Activated CD8-positive, alpha-beta memory T cell treated with anti-CD3 and anti-CD28 coated beads, Interleukin-2, amount 50 U/mL, for 24 hours (primary cell): ENCODE measurements at regions not wholly inside any gene's neighbourhood (a gene's known extent, or its start where the extent isn't known, plus 50 kb on each side); places are given as distances from the start of the nearest gene placed in this dataset.

Experiments used
- DNase-seq: peaks from one replicate; pipeline ENCODE4 v3.0.0-alpha.2; 2020; ENCODE audit errors: extremely low read depth

DNA sequence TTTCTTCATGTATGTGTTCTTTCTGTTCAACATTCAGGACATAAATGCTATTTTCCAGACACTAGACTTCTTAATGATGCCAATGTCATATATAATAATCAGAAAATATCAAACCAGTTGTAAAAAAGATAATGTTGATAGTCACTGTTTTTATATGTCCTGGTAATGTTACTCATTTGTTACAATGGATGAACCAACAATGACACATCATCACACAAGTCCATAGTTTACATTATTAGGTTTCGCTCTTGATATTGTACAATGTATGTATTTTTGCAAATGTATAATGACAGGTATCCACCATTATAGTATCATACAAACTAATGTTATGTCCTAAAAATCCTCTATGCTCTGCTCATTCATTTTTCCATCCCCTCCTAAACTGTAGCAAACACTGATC is 243.8 kb upstream of the CDIN1 start:
- no peak for DNase-seq

DNA sequence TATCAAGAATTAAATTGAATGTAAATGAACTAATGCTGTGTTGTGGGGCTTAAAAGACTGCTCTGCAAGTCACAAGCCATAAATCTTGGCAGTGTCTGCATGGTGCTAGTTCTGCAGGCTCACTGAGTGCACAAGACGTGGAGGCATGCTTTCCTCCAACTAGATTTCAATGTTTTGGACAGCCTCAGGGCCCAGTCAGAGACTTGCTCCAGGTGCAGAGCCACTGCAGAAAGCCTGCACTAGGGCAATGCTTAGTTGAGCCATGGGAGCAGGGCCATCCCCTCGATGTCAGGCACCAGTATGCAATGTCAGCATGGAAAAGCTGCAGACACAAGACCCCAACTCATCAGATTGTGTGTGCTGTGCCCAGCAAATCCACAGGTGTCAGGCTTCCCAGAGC is 234.5 kb upstream of the CDIN1 start:
- DNase-seq, result no peak

DNA sequence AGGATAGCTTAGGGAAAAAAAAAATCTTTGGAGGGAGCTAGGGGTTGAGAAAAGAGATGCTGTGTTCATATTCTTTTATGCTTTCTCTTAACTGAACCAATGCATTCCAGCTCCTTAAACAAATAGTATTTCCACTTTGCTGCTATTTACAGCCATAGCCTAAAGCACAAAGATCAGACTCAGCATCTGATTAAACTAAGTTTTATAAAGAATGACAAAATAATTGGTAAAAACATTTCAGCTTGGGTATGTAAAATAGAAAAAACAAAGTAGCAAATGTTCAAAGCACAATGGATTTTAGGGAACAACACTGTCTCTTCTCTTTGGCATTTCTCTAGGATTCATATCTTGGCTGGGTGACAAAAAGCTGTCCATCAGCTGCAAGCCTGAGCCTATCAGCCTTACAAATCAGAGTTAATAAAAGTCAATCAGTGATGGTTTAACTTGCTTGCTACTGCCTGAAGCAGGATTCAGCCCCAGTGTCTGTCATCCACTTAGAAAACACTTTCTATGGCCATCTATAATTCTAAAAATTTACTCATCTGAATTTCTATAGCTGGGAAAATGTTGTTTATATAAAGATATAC is 232.1 kb upstream of the CDIN1 start:
- no peak for DNase-seq

DNA sequence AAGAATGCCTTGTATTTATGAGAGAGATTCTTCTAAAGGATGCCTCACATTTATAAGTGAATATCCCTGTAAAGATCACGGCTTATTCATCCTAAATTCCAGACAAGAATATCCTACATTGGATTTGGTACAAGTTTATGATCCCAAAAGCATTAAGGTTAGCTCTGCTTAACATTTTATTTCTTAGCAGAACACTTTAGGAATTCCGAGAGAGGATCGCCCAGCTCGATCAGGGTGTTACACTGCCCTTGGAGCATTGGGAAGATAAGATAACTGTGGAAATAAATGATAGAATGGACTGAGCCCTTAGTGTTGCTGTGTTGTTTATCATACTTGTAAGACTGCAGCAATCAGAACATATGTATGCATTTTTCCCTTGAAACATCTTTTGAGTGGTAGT is 223.0 kb upstream of the CDIN1 start:
- no peak for DNase-seq

DNA sequence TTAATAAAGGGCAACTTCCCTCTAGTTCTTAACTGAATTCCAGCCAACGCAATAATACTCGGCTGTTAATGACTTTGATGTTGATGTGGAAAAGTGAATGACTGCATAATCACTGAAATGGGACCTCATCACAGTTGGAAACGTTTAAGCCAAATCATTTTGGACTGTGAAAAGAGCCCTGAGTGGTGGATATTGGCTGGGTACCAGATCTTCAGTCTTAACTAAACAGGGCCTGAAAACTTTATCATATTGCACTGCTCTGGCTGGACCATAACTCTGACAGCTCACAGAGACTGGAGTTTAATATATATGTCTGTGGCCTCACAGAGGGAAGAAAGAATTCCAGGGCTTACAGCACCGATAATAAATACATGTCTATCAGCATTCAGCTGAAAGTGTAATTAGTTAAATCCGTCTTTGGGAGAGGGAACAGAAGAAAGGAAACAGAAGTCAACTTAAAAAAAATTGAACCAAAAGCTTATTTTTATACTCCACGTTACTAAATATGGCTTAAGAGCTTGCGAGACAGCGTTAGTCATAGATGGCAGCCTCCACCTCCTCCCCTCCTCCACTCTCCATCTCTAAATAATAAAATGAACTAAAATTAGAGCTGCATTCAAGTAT is 222.3 kb upstream of the CDIN1 start:
- DNase-seq, result no peak

DNA sequence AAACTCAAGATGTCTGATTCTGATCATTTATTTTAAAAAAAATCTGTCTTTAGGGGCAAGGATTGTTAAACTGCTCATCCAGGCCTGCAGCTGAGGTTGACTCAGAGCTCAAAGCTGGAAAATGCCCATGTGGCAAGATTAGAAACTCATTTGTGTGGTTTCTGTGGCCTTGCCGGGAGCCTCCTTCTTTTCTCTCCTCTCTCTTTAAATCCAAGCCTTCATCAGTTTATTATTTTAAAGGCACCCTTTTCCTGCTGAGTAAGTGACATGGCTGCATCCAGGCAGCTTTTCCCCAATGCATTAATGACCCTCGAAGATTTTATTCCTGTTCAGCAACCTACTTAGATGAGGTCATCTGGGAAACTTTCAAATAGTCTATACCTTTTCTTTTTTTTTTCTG is 221.3 kb upstream of the CDIN1 start:
- DNase-seq, result no peak

DNA sequence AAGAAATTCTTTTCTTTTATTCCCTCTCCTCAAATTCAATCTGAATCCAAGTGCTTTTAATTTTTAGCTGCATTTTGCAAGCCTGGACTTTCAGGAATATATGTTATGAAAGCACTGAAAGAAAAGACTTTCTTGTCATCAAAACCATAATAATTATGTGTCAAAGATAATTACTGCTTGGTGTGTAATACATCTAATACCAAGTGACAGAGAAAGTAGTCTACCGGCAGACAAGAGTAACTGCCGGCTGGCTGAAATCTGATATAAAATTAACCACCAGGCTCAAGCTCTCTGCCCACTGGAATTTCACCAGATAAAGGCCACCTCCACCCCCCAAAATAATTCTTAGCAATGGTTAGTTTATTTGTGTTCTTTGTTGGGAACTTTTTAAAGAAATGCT is 220.9 kb upstream of the CDIN1 start:
- no peak for DNase-seq

DNA sequence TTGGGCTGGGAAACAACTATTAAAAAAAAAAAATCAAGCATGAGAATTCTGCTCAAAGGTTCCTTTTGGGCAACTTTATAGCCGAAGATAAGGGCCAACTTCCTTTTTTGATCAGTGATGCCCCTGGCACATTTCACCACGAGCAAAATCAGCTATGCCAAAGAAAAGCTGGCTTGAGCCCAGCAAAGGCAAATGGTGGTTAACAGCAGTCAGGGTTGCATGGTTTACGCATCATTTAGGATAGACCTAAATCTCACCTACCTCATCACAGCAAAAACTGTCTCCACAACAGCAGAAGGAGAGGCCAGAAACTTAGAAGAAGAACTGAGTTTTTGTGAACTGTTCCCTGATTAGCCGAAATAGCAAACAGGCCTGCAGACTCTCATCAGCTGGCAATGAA is 220.1 kb upstream of the CDIN1 start:
- no peak for DNase-seq

DNA sequence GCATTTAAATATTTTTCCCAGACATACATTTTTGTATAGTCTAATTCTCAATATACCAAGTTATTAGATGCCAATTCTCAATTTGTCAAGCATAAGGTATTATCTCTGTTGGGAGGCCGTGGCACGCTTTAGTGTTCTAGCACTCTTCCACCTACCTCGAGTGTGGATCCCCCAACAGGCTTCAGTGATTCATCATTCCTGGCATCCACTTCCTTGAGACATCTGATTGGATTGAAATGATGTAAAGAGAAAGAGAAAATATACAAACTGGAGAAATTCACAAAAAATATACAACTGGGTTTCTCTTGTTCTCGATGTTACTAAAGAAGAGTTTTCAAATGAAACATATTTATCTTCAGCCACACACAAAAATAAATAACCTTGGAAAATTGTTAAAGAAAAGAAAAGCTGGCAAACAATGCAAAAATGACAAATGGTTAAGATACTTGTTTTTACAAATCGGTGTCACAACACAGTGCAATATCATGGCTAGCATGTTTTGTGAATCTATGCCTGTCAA is 218.0 kb upstream of the CDIN1 start:
- no peak for DNase-seq

DNA sequence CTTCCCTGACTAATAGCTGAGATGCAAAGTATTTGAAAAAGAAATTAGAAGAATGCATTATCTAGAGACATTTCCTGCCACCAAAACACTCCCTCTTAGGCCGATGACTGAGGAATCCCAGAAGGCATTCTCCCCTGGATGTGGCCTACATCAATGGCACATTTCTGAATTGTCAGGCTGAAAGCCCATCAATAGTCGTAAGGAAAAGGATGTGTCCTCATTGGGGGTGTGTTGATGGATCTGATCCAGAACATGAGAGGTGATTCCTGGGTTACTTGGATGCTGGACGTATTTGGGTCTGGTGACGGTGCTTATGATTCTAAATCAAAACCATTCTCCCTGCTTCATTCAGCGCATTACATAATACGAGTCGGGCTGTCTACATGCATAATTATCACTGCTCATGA is 216.9 kb upstream of the CDIN1 start:
- DNase-seq, result no peak

DNA sequence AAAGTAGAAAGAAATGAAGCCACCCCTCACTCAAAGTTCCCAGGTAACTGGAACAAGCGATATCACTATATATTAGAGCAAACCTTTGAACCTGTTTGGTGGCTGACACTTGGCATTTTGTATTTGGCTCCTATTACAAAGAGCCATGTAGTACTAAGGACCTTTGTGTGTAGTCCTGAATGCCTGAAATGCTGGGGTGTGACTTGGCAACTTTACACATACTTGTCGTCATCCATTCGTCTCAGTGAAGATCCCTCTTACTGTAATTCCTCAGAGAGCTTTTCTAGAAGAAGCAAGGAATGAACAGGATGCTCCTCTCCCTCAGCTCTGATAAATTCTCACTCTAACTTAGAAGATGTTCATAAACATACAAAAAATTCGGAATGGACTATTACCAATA is 216.1 kb upstream of the CDIN1 start:
- DNase-seq, result no peak

DNA sequence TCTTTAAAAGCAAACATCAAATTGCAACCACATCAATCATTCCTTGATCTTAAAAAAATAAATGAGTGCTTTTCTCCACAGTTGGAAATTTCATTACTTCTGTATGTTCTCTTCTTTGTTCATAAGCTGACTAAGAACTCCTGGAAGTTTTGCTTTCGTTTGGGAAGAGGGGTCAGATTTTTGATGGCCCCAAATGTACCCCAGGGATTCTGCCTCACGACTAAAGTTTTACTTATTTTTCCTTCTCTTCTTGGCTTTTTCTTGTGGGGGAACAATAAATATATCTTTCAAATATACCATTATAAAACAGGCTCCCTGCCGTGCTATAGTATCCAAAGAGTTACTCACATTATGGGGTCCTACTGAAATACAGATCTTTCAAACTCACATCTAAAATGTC is 215.0 kb upstream of the CDIN1 start:
- no peak for DNase-seq

DNA sequence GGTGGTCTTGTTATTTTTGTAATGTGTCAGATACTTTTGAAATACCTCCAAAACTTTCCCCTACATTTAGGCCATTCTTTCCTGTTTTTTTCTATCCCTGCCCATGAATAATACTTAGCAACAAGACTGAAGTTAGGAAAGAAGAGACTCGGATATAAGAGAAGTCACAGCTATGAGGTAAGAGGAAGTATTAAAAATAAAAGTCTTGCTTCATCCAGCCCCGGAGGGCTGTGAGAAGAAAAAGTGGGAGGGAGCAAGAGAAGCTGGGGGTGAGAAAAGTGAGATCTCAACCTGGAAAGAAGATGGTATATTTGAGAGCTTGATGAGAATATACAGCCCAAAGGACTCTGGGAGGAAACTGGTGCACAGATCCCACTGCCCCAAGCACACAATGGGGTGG is 213.5 kb upstream of the CDIN1 start:
- DNase-seq, result no peak

DNA sequence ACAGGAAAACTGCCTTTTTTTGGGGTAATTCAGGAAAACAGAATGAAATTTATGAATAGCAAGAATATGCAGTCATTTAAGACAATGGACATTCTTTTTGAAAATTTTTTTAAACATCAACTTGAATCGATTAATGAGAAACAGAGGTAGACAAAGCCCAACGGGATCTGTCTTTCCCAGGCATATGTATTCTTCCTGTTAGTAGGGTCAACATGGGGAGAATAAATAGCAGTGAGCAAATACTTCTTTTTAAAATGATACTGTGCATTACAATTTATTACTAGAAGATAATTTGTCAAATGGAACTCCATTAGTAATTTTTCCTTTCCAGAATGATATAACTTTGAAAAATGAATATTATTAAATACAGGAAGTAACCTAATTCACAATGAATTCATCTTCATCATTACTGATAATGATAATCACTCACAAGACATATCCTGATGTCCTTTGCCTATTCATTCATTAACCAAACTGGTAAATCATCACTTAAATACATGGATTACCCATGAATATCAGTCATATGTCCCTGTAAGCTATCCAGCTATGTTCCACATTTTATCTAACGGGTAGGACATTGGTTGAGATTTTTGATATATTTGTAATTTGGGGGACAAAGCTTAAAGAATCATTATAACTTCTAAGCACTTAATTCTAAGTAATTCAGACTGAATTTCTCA is 209.2 kb upstream of the CDIN1 start:
- DNase-seq, result no peak

DNA sequence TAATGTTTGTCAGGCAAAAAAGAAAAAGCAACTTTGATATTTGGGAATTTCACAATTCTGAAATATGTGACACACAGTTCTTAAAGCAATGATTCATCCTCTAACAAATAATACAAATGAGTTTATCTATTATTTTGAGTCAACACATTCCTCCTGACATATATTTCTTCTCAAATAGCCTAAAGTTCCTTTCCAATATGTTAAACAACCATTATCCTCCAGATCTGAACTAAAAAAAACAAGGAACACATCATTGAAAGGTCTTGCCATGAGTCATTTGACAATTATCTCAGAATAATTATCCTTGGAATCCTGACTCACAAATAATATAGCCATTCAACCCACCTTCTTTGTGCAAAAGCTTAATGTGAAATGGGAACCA is 208.7 kb upstream of the CDIN1 start:
- DNase-seq, result no peak

DNA sequence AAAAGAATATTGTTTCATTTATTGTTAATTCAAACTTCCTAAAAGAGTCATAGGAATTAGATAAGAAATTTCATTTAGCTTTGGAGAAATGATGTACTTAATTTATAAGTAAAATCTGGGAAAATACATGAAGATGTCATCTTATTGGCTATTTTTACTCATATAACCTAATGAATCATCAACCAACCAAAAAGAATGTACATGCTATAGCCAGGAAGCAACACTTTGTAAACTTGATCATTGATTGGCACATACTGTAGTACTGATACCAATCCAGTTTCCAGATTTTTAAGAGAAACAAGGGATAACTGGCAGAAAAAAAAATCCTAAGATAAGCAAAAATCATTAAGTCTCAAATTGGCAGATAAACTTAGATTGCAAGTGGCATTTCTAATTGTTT is 207.9 kb upstream of the CDIN1 start:
- DNase-seq, result no peak

DNA sequence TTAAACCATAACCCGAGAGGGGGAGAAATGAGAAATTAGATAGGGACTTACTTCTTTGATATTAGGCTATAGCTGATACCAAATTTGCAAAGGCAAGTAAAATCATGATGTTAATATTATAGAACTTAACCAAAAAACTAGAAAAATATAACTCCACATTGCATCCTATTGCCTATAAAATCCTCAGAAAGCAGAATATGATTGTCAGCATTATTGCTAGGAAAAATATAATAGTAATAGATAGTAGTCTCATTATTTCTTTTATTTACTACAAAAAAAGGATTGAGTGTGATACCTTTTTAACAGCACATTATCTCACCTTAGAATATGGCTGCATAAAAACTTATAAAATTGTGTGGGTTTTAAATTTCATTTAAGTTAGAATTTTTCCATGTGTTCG is 206.5 kb upstream of the CDIN1 start:
- no peak for DNase-seq

DNA sequence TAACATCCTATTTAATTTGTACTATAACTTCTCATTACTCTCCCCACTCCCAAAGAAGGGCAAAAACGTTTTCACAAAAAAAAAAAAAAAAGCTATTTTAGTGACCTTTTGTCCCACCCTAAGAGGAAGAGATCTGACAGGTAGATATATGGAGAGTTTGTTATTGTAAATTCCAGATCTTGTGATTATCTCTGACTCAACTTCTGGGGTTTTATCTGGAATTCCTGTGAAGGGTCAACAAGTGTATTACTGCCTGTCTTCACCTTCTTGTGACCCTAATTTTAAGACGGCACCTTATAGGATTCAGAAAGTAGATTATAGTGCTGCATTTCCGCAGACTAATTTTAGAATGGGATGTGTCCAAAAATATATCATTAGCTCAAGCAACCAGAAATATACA is 205.9 kb upstream of the CDIN1 start:
- no peak for DNase-seq

DNA sequence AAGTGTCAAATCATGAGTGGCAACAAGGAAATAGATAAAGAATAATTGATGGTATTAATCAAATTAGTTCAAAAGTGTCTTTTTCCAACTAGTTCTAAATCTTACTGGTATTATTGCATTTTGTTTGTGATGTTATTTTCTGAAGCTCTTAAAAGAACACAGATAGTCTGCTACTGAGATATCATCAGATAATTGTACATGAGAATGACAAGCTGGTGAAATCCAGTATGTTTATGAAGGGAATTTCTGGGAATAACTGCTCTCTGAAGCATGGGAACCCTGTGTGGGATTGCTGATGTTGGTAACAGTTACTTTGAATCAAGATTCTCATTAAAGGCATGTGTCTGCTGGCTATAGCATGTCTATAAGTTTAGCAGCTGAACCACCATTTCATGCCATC is 190.3 kb upstream of the CDIN1 start:
- no peak for DNase-seq

DNA sequence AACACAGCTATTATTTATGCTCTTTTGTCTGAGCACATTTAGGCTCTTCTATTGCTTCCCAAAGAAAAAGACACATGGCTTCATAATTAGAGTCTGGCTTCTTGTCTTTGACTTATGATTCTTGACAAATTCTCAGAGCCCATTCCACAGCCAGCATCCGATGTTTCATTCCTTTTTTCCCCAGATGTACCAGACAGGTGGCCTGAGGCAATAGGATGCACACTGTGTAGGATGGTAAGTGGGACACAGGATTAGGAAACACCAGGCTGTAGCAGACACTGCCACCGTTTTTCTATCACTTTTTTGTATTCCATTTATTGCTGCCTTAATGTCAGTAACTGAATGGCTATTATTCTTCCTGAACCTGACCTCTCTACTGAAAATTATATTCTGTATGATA is 188.9 kb upstream of the CDIN1 start:
- DNase-seq, result no peak

DNA sequence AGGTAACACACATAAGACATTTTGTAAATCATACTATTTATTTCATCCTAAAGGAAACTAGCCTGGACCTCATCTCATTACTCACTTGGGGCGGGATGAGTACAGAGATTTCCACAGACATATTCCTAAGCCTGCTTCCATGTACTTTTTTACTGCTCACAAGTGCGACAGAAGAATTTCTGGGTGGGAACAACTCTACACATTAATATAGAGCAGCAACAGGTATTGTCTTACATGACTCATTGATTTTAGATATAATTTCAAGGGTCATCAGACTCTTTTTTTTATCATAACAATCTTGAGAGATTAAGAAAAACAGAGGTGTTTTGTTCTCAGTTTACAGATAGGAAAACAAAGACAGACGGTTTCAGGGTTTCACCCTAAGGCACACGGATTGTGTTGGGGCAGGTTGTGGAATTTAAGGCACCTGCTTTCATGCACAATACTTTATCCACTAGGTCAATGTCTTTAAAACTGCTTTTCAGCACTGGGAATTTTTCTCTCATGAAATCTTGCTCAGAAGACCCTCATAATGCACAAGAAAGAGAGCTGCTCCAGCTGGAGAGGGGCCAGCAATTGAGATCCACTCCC is 186.7 kb upstream of the CDIN1 start:
- no peak for DNase-seq

DNA sequence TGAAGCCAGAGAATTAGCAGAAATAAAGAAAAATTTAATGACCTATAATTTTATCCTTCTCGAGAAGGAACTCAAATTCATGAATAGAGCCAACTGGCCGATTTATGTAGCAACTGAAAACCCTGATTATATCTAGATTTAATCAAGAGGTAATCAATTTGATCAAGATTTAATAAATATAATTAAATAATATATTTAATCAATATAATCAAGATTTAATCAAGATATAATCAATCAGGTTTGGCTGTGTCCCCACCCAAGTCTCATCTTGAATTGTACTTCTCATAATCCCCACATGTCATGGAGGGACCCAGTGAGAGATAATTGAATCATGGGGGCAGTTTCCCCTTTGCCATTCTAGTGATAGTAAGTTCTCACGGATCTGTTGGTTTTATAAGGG is 181.2 kb upstream of the CDIN1 start:
- no peak for DNase-seq

DNA sequence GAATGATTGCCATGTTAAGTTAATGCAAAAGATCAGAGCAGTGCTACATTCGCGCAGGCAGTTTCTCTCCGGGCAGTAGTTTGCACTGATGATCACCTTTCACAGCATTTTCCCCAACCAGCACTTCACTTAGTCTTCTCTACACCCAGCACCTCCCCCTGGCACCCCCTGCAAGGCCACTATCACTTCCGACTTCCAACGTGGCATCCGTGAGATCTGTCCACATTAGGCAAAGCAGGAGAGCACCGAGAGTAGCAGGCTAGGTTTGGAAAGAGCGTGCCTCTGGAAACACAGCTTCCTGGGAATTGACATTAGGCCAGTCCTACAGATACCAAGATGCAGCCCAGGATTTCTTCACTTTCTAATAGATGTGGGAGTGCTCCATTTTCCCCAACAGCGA is 180.2 kb upstream of the CDIN1 start:
- DNase-seq, result no peak
